ENCODE measurements at regions not wholly inside any gene's neighbourhood (a gene's known extent, or its start where the extent isn't known, plus 50 kb on each side); places are given as distances from the start of the nearest gene placed in this dataset.

DNA sequence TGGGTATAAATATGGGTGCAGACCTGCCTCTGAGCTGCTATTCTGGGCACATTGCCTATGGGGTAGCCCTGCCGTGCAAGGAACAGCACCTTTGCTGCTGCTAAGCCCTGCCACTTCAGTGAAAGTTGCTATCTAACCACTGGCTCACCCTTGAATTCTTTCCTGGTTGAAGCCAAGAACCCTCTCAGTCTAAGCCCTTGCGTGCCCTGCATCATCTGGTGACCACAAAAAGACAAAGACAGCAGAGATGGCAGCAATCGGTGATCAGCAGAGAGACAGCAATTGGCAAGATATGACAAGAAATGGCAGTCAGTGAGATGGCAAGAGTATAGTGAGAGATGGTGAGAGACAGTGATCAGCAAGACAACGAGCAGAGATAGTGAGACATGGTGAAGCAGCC is 418.3 kb downstream of the MATN1 start:
- Histone ChIP-seq H3K27ac (no peak overlapping the region), H3K27me3 (replicated peaks) (no peaks in the 10 kb centered on the region), H3K4me3 (ENCODE audit: low read depth, low read length) (no peak overlapping the region), H3K36me3 (replicated peaks) (no peaks in the 10 kb centered on the region)
- TF ChIP-seq, protein P1, sequence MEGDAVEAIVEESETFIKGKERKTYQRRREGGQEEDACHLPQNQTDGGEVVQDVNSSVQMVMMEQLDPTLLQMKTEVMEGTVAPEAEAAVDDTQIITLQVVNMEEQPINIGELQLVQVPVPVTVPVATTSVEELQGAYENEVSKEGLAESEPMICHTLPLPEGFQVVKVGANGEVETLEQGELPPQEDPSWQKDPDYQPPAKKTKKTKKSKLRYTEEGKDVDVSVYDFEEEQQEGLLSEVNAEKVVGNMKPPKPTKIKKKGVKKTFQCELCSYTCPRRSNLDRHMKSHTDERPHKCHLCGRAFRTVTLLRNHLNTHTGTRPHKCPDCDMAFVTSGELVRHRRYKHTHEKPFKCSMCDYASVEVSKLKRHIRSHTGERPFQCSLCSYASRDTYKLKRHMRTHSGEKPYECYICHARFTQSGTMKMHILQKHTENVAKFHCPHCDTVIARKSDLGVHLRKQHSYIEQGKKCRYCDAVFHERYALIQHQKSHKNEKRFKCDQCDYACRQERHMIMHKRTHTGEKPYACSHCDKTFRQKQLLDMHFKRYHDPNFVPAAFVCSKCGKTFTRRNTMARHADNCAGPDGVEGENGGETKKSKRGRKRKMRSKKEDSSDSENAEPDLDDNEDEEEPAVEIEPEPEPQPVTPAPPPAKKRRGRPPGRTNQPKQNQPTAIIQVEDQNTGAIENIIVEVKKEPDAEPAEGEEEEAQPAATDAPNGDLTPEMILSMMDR (IDR thresholded peaks at IDR 0.05; ENCODE audit: low read depth, low read length, missing control alignments), result no peak
- no peak for DNase-seq
- in situ Hi-C loops (cut with HindIII; ENCODE audit: low pct_ligation_motif_present, low sequenced_read_pairs), result no loop called here

DNA sequence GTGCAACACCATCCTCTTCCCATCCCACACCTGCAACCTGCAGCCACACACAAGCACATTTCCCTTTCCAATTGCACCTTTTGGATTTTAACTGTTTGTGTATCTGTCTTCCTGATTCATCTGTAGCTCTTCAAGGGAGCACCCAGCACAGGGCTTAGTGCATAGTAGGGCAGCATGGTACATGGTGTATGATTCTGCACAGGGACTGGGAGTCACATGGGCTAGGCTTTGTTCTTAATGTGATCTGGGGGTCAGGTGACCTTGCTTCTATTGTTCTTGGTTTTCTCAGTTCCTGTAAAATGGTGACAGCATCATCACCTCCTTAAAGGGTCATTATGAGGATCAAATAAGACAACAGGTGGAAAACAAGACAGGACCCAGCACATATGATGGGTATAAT is 419.3 kb downstream of the MATN1 start:
- H3K36me3 ChIP-seq (replicated peaks), result no peaks in the 10 kb centered on the region
- in situ Hi-C loops (cut with HindIII; ENCODE audit: low pct_ligation_motif_present, low sequenced_read_pairs), result no loop called here
- H3K4me3 ChIP-seq (ENCODE audit: low read depth, low read length), result no peak overlapping the region
- TF ChIP-seq, protein P1 (IDR thresholded peaks at IDR 0.05; ENCODE audit: low read depth, low read length, missing control alignments), result no peak
- H3K27me3 ChIP-seq (replicated peaks), result no peaks in the 10 kb centered on the region
- H3K27ac ChIP-seq, result no peak overlapping the region
- no peak for DNase-seq

DNA sequence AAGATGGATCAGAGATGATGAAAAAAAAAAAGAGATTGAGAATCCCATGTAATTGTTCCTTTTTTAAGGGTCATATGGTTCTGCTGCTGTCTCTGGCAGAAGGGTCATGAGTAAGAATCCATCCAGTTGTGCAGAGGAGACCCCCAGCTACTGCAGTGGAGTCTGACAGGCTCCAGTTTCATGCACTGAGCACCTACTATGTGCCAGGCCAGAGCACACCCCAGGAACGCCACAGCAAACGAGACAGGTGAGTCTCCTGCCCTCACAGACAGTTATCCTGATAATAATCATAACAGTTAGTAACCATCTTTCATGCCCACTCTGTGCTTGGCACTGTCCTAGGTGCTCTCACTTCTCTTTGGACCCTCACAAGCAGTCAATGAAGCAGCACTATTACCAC is 420.0 kb downstream of the MATN1 start:
- Histone ChIP-seq H3K27me3 (replicated peaks) (no peaks in the 10 kb centered on the region), H3K4me3 (ENCODE audit: low read depth, low read length) (no peak overlapping the region), H3K36me3 (replicated peaks) (no peaks in the 10 kb centered on the region), H3K27ac (no peak overlapping the region)
- no peak for DNase-seq
- TF ChIP-seq, protein P1 (IDR thresholded peaks at IDR 0.05; ENCODE audit: low read depth, low read length, missing control alignments), result no peak
- in situ Hi-C loops (cut with HindIII; ENCODE audit: low pct_ligation_motif_present, low sequenced_read_pairs), result no loop called here

DNA sequence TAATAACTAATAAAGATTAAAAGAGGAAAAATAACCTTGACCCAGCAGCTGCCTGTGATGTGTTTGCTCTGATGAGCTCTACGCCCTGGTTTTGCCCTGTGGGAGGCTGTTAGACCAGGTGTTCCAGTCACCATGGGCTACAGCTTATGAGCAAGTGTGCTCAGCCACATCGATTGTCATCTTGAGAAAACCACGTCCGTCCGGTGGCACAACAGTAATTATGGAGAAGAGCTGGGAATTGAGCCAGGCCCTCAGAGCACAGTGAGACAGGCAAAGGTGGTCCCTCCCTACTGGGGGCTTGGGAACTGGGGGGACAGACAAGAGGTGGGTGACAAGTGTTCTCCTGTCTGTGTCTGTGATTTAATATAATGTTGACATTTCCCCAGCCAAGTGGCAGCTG is 420.5 kb downstream of the MATN1 start:
- H3K27me3 ChIP-seq (replicated peaks), result no peaks in the 10 kb centered on the region
- in situ Hi-C loops (cut with HindIII; ENCODE audit: low pct_ligation_motif_present, low sequenced_read_pairs), result no loop called here
- no peak for DNase-seq
- no peaks in the 10 kb centered on the region for H3K36me3 ChIP-seq (replicated peaks)
- no peak overlapping the region for H3K27ac ChIP-seq
- no peak overlapping the region for H3K4me3 ChIP-seq (ENCODE audit: low read depth, low read length)
- TF ChIP-seq, protein P1 (IDR thresholded peaks at IDR 0.05; ENCODE audit: low read depth, low read length, missing control alignments), result no peak

DNA sequence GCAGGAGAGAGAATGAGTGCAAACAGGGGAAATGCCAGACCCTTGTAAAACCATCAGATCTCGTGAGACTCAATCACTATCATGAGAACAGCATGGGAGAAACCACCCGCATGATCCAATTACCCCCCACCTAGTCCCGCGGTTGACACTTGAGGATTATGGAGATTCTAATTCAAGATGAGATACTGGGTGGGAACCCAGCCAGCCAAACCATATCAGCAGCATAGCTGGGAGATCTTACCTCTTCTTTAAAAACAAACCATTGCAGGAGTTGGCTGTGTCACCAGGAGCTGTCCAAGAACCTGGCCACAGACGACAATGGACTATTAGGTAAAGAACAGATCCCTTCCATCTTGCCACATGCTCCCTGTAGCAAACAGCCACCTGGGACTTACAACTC is 422.7 kb downstream of the MATN1 start:
- DNase-seq, result no peak
- in situ Hi-C loops (cut with HindIII; ENCODE audit: low pct_ligation_motif_present, low sequenced_read_pairs), result no loop called here
- no peaks in the 10 kb centered on the region for H3K36me3 ChIP-seq (replicated peaks)
- H3K4me3 ChIP-seq (ENCODE audit: low read depth, low read length), result no peak overlapping the region
- H3K27me3 ChIP-seq (replicated peaks), result no peaks in the 10 kb centered on the region
- TF ChIP-seq, protein P1 (IDR thresholded peaks at IDR 0.05; ENCODE audit: low read depth, low read length, missing control alignments), result no peak
- no peak overlapping the region for H3K27ac ChIP-seq

DNA sequence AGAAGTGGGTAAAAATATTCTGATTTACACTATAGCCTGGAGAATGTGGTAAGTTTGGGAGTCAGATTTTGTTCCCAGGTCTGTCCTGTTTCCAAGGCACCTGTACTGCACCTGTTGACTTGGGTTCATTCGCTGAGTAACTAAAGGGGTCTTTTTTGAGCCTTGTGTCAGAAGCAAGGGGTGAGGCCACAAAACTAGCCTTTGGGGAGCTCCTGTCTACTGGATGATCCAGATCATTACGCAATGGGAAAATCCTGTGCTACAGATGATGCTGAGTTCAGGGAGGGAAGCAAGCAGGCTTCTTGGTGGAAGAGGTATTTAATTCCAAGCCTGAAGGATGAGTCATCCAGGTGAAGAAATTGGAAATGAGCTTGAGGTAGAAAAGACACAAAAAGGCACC is 424.0 kb downstream of the MATN1 start:
- TF ChIP-seq, protein P1 (IDR thresholded peaks at IDR 0.05; ENCODE audit: low read depth, low read length, missing control alignments), result no peak
- Histone ChIP-seq H3K36me3 (replicated peaks) (no peaks in the 10 kb centered on the region), H3K27ac (no peak overlapping the region), H3K27me3 (replicated peaks) (no peaks in the 10 kb centered on the region), H3K4me3 (ENCODE audit: low read depth, low read length) (no peak overlapping the region)
- no peak for DNase-seq
- in situ Hi-C loops (cut with HindIII; ENCODE audit: low pct_ligation_motif_present, low sequenced_read_pairs), result no loop called here
